PFSK-1 (cell line): ENCODE measurements at regions not wholly inside any gene's neighbourhood (a gene's known extent, or its start where the extent isn't known, plus 50 kb on each side); places are given as distances from the start of the nearest gene placed in this dataset.

ENCODE experiments used
- FOXP2 ChIP-seq: optimal IDR thresholded peaks from 2 replicates; pipeline ENCODE3; 2011; ENCODE audit warnings: borderline replicate concordance, control low read depth, inconsistent platforms; ENCODE audit not compliant: insufficient read depth; ENCODE audit errors: extremely low read length, extremely low read depth
- POLR2AphosphoS5 ChIP-seq: IDR thresholded peaks from 2 replicates; pipeline ENCODE4 v1.6.1; 2012; ENCODE audit warnings: low read depth, mild to moderate bottlenecking, control low read depth, low read length, moderate library complexity
- REST ChIP-seq, 2 experiments: IDR thresholded peaks; 2 replicates each; pipeline versions ENCODE4 v1.6.1 to v1.8.0; 2011 to 2012; ENCODE audit warnings: low read depth in 2 of 2, low read length in 2 of 2, control low read depth in 1 of 2, inconsistent platforms in 1 of 2, mild to moderate bottlenecking in 1 of 2, moderate library complexity in 1 of 2; ENCODE audit not compliant: insufficient read depth in 1 of 2
- SIN3A ChIP-seq: IDR thresholded peaks from 2 replicates; pipeline ENCODE4 v1.6.1; 2012; ENCODE audit warnings: mild to moderate bottlenecking, low read length, moderate library complexity, borderline replicate concordance; ENCODE audit not compliant: insufficient read depth
- TAF1 ChIP-seq: IDR thresholded peaks from 2 replicates; pipeline ENCODE4 v1.6.1; 2012; ENCODE audit warnings: low read length, control low read depth, borderline replicate concordance; ENCODE audit not compliant: insufficient read depth

- no peak for TF ChIP-seq TAF1
- TF ChIP-seq FOXP2, result no peak
- no peak for TF ChIP-seq POLR2AphosphoS5
- TF ChIP-seq REST (IDR thresholded peaks at IDR 0.05; ENCODE audit: insufficient read depth in 1 of 2, low read depth in 2 of 2, low read length in 2 of 2), result no peak
- no peak for TF ChIP-seq SIN3A
These were observed 391.0 kb downstream of the TMEM232 start for GRCh38 chr5:110335361-110336066.

DNA sequence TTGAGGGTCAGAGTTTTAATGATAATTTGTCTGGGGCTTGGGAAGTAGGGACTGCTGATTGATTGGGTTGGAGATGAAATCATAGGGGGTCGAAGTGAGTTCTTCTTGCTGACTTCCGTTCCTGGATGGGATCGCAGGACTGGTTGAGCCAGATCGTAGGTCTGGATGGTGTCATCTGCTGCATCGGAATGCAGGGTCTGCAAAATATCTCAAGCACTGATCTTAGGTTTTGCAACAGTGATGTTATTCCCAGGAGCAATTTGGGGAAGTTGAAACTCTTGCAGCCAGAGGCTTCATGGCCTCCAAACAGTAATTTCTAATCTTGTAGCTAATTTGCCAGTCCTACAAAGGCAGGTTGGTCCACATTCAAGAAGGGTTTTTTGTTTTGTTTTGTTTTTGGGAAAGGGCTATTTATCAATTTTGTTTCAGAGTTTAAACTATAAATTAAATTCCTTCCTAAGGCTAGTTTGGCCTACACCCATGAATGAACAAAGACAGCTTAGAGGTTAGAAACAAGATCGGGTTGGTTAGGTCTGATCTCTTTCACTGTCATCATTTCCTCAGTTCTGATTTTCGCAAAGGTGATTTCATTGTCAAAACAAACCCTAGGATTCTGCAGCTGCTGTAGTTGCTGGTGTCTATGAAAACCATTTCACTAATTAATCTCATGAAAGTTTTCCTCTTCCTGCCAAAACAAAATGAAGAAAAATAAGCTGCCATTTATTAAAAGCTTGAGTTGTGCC, 388.0 kb downstream of the TMEM232 start:
- no peak for TF ChIP-seq TAF1
- no peak for TF ChIP-seq POLR2AphosphoS5
- no peak for TF ChIP-seq FOXP2
- TF ChIP-seq REST (IDR thresholded peaks at IDR 0.05; ENCODE audit: insufficient read depth in 1 of 2, low read depth in 2 of 2, low read length in 2 of 2), result no peak
- no peak for TF ChIP-seq SIN3A

- no peak for TF ChIP-seq TAF1
- no peak for TF ChIP-seq REST (IDR thresholded peaks at IDR 0.05; ENCODE audit: insufficient read depth in 1 of 2, low read depth in 2 of 2, low read length in 2 of 2)
- TF ChIP-seq SIN3A, result no peak
- TF ChIP-seq FOXP2, result no peak
These were observed 387.1 kb downstream of the TMEM232 start for GRCh38 chr5:110339399-110339798.

DNA sequence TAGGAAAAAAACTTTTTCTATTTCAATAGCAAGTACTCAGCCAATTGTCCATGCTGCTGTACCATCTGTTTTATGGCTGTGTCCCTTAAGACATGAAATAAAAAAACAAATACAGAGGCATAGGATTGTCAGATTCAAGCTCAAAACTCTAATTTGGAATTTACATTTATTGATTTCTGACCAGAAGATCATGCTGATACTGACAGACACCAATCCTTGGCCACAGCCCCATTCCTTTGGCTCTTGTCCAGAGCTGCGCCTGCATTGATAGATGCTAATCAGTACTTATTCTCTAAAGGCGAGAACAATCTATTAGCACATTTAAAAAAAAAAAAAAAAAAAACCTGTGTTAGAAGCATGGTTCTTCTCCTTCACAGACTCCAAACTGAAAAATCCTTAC, 384.6 kb downstream of the TMEM232 start:
- no peak for TF ChIP-seq REST (IDR thresholded peaks at IDR 0.05; ENCODE audit: insufficient read depth in 1 of 2, low read depth in 2 of 2, low read length in 2 of 2)

- TF ChIP-seq SIN3A (no peak), TAF1 (no peak), REST (IDR thresholded peaks at IDR 0.05; ENCODE audit: insufficient read depth in 1 of 2, low read depth in 2 of 2, low read length in 2 of 2) (no peak), POLR2AphosphoS5 (no peak), FOXP2 (no peak)
These were observed 383.8 kb downstream of the TMEM232 start for GRCh38 chr5:110342683-110343082.
